GM12878 (cell line): ENCODE measurements at regions not wholly inside any gene's neighbourhood (a gene's known extent, or its start where the extent isn't known, plus 50 kb on each side); places are given as distances from the start of the nearest gene placed in this dataset.

ENCODE experiments used
- ATAC-seq: fragments of 200-7000 bp; cut with Tn5 transposase; 3 replicates; pipeline ENCODE4 v1.9.1; 2020; ENCODE audit warnings: mild to moderate bottlenecking, moderate library complexity
- BruUV-seq: library from RNA; stranded (reverse); fragments of 400-500 nt; replicated peaks from 2 replicates; lab custom pipeline; 2021; lab: Mats Ljungman, UMichigan
- CTCF ChIA-PET: fragments of 300-600 bp; sonication (Branson Sonifier 250); formaldehyde crosslinking; extraction: SDS; loops from one replicate; lab custom pipeline; 2021; ENCODE audit warnings: inconsistent platforms; lab: Yijun Ruan, JAX
- POLR2A ChIA-PET: fragments of 350-600 bp; formaldehyde crosslinking; extraction: SDS; loops from one replicate; lab custom pipeline; 2021; ENCODE audit warnings: inconsistent platforms; lab: Charles Lee
- RAD21 ChIA-PET: fragments of 300-600 bp; sonication (Branson Sonifier 250); formaldehyde crosslinking; loops from one replicate; lab custom pipeline; 2023; ENCODE audit warnings: antibody characterized with exemption; ENCODE audit not compliant: unreplicated experiment; lab: Charles Lee
- SMC1A ChIA-PET: fragments of 300-600 bp; sonication (Branson Sonifier 250); formaldehyde crosslinking; loops from one replicate; lab custom pipeline; 2023; ENCODE audit not compliant: unreplicated experiment, uncharacterized antibody; lab: Charles Lee
- DNase-seq: peaks from one replicate; pipeline ENCODE4 v3.0.0-alpha.2; 2011; ENCODE audit warnings: low read depth, low spot score
- FAIRE-seq: peaks from 3 replicates; lab custom pipeline; 2011; peaks lifted over from hg19 to GRCh38; lab: Jason Lieb, UNC
- H2AFZ ChIP-seq: 2 replicates; pipeline ENCODE4 v1.6.0; 2011; ENCODE audit warnings: low read depth, low read length, control low read depth; ENCODE audit not compliant: control insufficient read depth
- H3K27ac ChIP-seq: 2 replicates; pipeline ENCODE4 v1.5.1; 2011; ENCODE audit warnings: control low read depth; ENCODE audit not compliant: control insufficient read depth, insufficient read depth
- H3K27me3 ChIP-seq, 2 experiments: replicated peaks in 1 of 2; 2 replicates each; pipeline versions ENCODE4 v1.6.0 to v1.6.1; 2011; ENCODE audit warnings: low read length in 1 of 2; ENCODE audit not compliant: control insufficient read depth in 2 of 2, insufficient read depth in 2 of 2
- H3K36me3 ChIP-seq, 2 experiments: 2 replicates each; pipeline ENCODE4 v1.5.1; 2011; ENCODE audit warnings: low read length in 1 of 2; ENCODE audit not compliant: control insufficient read depth in 2 of 2, insufficient read depth in 2 of 2
- H3K4me1 ChIP-seq: 2 replicates; pipeline ENCODE4 v1.6.1; 2011; ENCODE audit warnings: mild to moderate bottlenecking, low read length, moderate library complexity, mixed read lengths; ENCODE audit not compliant: control insufficient read depth, insufficient read depth
- H3K4me2 ChIP-seq: 2 replicates; pipeline ENCODE4 v1.6.0; 2011; ENCODE audit warnings: control low read depth; ENCODE audit not compliant: control insufficient read depth, insufficient read depth
- H3K4me3 ChIP-seq: fragments of 200-600 bp; sonication (generic); 2 replicates; pipeline ENCODE4 v1.5.1; 2016
- H3K79me2 ChIP-seq: 2 replicates; pipeline ENCODE4 v1.6.0; 2011; ENCODE audit warnings: low read length; ENCODE audit not compliant: control insufficient read depth, insufficient read depth
- H3K9ac ChIP-seq: 2 replicates; pipeline ENCODE4 v1.8.0; 2011; ENCODE audit warnings: low read length, control low read depth, mixed read lengths; ENCODE audit not compliant: control insufficient read depth, insufficient read depth
- H3K9me3 ChIP-seq: replicated peaks from 3 replicates; pipeline ENCODE4 v1.5.1; 2011; ENCODE audit warnings: mild to moderate bottlenecking, low read length; ENCODE audit not compliant: control insufficient read depth, insufficient read depth
- H4K20me1 ChIP-seq: 2 replicates; pipeline ENCODE4 v1.6.0; 2011; ENCODE audit not compliant: control insufficient read depth, insufficient read depth
- CREB1 ChIP-seq: IDR thresholded peaks from 2 replicates; pipeline ENCODE4 v1.6.1; 2012; ENCODE audit warnings: low read depth, mild to moderate bottlenecking, inconsistent platforms
- DPF2 ChIP-seq: fragments of 450-650 bp; IDR thresholded peaks from 2 replicates; pipeline ENCODE4 v1.6.1; 2017; ENCODE audit warnings: mild to moderate bottlenecking
- FOXM1 ChIP-seq: IDR thresholded peaks from 2 replicates; pipeline ENCODE4 v1.6.1; 2012; ENCODE audit warnings: low read depth, mild to moderate bottlenecking, inconsistent platforms, low read length, moderate library complexity
- NFYA ChIP-seq: IDR thresholded peaks from 2 replicates; pipeline ENCODE4 v1.6.1; 2011; ENCODE audit warnings: low read depth, mild to moderate bottlenecking, low read length, improper control_type of control experiment, borderline replicate concordance
- PAX8 ChIP-seq: fragments of 450-650 bp; IDR thresholded peaks from 2 replicates; pipeline ENCODE4 v1.6.1; 2017; ENCODE audit warnings: mild to moderate bottlenecking, moderate library complexity
- RUNX3 ChIP-seq: IDR thresholded peaks from 2 replicates; pipeline ENCODE4 v1.6.1; 2012; ENCODE audit warnings: low read length, inconsistent platforms
- SPI1 ChIP-seq: IDR thresholded peaks from 2 replicates; pipeline ENCODE4 v1.6.1; 2011; ENCODE audit warnings: low read depth, mild to moderate bottlenecking, low read length, moderate library complexity, borderline replicate concordance; ENCODE audit not compliant: insufficient read depth
- STAT3 ChIP-seq: IDR thresholded peaks from 2 replicates; pipeline ENCODE4 v1.6.1; 2011; ENCODE audit warnings: low read depth, low read length, improper control_type of control experiment
- ZNF384 ChIP-seq: IDR thresholded peaks from 2 replicates; pipeline ENCODE4 v1.6.1; 2012; ENCODE audit warnings: low read depth, mild to moderate bottlenecking, low read length, improper control_type of control experiment, borderline replicate concordance
- WGBS: methylation state at CpG from one replicate; pipeline ENCODE4 v1.1.6; 2016; ENCODE audit warnings: low lambda C conversion rate; ENCODE audit not compliant: insufficient replicate concordance, insufficient coverage; ENCODE audit errors: missing lambda C conversion rate; 5-methylcytosine and 5-hydroxymethylcytosine counted together
- in situ Hi-C: fragments of 300-500 bp; cut with MboI; formaldehyde crosslinking; loops from 9 replicates; pipeline ENCODE4 v1.14.3; 2018; ENCODE audit warnings: mixed read lengths
- intact Hi-C: fragments of 100-400 bp; cut with micrococcal nuclease; formaldehyde crosslinking; loops from one replicate; pipeline ENCODE4 v1.14.2; 2022; ENCODE audit not compliant: unreplicated experiment
- TF ChIP-seq, protein P1 (sequence below), 3 experiments: IDR thresholded peaks in 2 of 3; conservative IDR thresholded peaks in 1 of 3; 2 replicates each; pipeline ENCODE4 v1.5.1; 2011; ENCODE audit warnings: low read depth in 3 of 3, low read length in 3 of 3, mild to moderate bottlenecking in 3 of 3, control low read depth in 2 of 3, moderate library complexity in 2 of 3, inconsistent platforms in 1 of 3, mixed read lengths in 1 of 3; ENCODE audit not compliant: control insufficient read depth in 2 of 3, insufficient read depth in 1 of 3; ENCODE audit errors: extremely low read depth in 1 of 3
- TF ChIP-seq, protein P2 (sequence below): IDR thresholded peaks from 2 replicates; pipeline ENCODE4 v1.6.1; 2011; ENCODE audit warnings: mild to moderate bottlenecking, low read depth, low read length, moderate library complexity; ENCODE audit not compliant: insufficient replicate concordance
- TF ChIP-seq, protein P3 (sequence below): fragments of 450-650 bp; IDR thresholded peaks from 2 replicates; pipeline ENCODE4 v1.6.1; 2018; ENCODE audit warnings: mild to moderate bottlenecking, low read depth, moderate library complexity; ENCODE audit not compliant: partially characterized antibody

- ChIA-PET POLR2A (no interaction called here), SMC1A (no interaction called here), RAD21 (no interaction called here), CTCF (interaction anchor here (0.6 kb wide), 2 partner anchors 327 to 354 kb away, joined by 3 read pairs; no protein-coding TSS in a partner anchor)
- TF ChIP-seq, protein P1, sequence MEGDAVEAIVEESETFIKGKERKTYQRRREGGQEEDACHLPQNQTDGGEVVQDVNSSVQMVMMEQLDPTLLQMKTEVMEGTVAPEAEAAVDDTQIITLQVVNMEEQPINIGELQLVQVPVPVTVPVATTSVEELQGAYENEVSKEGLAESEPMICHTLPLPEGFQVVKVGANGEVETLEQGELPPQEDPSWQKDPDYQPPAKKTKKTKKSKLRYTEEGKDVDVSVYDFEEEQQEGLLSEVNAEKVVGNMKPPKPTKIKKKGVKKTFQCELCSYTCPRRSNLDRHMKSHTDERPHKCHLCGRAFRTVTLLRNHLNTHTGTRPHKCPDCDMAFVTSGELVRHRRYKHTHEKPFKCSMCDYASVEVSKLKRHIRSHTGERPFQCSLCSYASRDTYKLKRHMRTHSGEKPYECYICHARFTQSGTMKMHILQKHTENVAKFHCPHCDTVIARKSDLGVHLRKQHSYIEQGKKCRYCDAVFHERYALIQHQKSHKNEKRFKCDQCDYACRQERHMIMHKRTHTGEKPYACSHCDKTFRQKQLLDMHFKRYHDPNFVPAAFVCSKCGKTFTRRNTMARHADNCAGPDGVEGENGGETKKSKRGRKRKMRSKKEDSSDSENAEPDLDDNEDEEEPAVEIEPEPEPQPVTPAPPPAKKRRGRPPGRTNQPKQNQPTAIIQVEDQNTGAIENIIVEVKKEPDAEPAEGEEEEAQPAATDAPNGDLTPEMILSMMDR (IDR thresholded peaks at IDR 0.05 in 2 of 3, conservative IDR thresholded peaks at IDR 0.05 in 1 of 3; ENCODE audit: control insufficient read depth in 2 of 3, extremely low read depth in 1 of 3, insufficient read depth in 1 of 3, low read depth in 3 of 3, low read length in 3 of 3), result 0 out of 6 replicates have a peak, but pooled peaks of 1 of the 3 experiments have one; percentile 4
- TF ChIP-seq SPI1 (no peak), NFYA (no peak)
- no peaks in the 10 kb centered on the region for H3K36me3 ChIP-seq
- intact Hi-C loops (no loop called here), in situ Hi-C loops (no loop called here)
- peak; percentile 30 for ATAC-seq
- H3K27ac ChIP-seq, result no peak overlapping the region
- no peak for DNase-seq
- no peaks in the 10 kb centered on the region for H3K27me3 ChIP-seq
- H3K79me2 ChIP-seq, result no peaks in the 10 kb centered on the region
- H3K9ac ChIP-seq, result no peak overlapping the region
- WGBS, result 69% methylated on average over 4 of the region's 4 CpGs
- no peak overlapping the region for H3K4me3 ChIP-seq
- no peaks in the 10 kb centered on the region for H3K9me3 ChIP-seq
- FAIRE-seq, result no peak
- no TSS peak for BruUV-seq
- H2AFZ ChIP-seq, result no peak overlapping the region; the same call in 1 of the 2 replicates
- H4K20me1 ChIP-seq, result no peaks in the 10 kb centered on the region
- peaks cover 9% of the 10 kb centered on the region for H3K4me1 ChIP-seq
- no peak overlapping the region for H3K4me2 ChIP-seq
These were observed 81.8 kb upstream of the LHX1 start for GRCh38 chr17:36855459-36855858.

DNA sequence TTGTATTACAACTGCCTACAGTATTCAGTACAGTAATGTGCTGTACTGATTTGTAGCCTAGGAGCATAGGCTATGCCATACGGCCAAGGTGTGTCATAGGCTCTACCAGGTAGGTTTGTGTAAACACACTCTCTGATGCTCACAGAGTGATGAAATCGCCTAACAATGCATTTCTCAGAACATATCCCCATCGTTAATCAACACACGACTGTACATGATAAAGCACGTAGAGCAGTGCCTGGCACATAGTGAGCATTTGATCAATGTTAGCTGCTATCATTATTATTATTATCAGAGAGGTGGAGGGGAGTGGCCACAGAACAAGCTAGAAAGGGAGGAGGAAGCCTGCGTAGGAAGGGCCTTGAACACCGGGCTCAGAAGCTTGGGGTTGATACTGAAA lies 81.1 kb upstream of the LHX1 start:
- Histone ChIP-seq H3K4me1 (peaks cover 7% of the 10 kb centered on the region; the same call in 1 of the 2 replicates), H3K79me2 (no peaks in the 10 kb centered on the region), H3K4me3 (no peak overlapping the region), H3K4me2 (no peak overlapping the region), H3K27me3 (no peaks in the 10 kb centered on the region; a peak in 1 of 4 replicates), H3K9me3 (no peaks in the 10 kb centered on the region), H3K9ac (no peak overlapping the region), H4K20me1 (no peaks in the 10 kb centered on the region), H2AFZ (no peak overlapping the region), H3K36me3 (no peaks in the 10 kb centered on the region), H3K27ac (no peak overlapping the region)
- ChIA-PET SMC1A (no interaction called here), CTCF (interaction anchor here (0.6 kb wide), 1 partner anchor 353 kb away, joined by 3 read pairs; no protein-coding TSS in a partner anchor), POLR2A (no interaction called here), RAD21 (no interaction called here)
- DNase-seq (no peak), FAIRE-seq (no peak), ATAC-seq (no peak)
- BruUV-seq, result no TSS peak
- in situ Hi-C loops, result no loop called here
- intact Hi-C loops, result no loop called here
- WGBS, result 46% methylated on average over 7 of the region's 7 CpGs
- no peak for TF ChIP-seq CREB1
- no peak for TF ChIP-seq DPF2
- TF ChIP-seq, protein P2, sequence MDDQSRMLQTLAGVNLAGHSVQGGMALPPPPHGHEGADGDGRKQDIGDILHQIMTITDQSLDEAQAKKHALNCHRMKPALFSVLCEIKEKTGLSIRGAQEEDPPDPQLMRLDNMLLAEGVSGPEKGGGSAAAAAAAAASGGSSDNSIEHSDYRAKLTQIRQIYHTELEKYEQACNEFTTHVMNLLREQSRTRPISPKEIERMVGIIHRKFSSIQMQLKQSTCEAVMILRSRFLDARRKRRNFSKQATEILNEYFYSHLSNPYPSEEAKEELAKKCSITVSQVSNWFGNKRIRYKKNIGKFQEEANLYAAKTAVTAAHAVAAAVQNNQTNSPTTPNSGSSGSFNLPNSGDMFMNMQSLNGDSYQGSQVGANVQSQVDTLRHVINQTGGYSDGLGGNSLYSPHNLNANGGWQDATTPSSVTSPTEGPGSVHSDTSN, result no peak
- TF ChIP-seq RUNX3, result no peak
- no peak for TF ChIP-seq FOXM1
- no peak for TF ChIP-seq ZNF384
- TF ChIP-seq PAX8, result no peak
- TF ChIP-seq, protein P3, sequence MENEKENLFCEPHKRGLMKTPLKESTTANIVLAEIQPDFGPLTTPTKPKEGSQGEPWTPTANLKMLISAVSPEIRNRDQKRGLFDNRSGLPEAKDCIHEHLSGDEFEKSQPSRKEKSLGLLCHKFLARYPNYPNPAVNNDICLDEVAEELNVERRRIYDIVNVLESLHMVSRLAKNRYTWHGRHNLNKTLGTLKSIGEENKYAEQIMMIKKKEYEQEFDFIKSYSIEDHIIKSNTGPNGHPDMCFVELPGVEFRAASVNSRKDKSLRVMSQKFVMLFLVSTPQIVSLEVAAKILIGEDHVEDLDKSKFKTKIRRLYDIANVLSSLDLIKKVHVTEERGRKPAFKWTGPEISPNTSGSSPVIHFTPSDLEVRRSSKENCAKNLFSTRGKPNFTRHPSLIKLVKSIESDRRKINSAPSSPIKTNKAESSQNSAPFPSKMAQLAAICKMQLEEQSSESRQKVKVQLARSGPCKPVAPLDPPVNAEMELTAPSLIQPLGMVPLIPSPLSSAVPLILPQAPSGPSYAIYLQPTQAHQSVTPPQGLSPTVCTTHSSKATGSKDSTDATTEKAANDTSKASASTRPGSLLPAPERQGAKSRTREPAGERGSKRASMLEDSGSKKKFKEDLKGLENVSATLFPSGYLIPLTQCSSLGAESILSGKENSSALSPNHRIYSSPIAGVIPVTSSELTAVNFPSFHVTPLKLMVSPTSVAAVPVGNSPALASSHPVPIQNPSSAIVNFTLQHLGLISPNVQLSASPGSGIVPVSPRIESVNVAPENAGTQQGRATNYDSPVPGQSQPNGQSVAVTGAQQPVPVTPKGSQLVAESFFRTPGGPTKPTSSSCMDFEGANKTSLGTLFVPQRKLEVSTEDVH, result no peak
- TF ChIP-seq STAT3, result no peak
